Right lobe of liver (tissue), 4 donors: ENCODE measurements at regions not wholly inside any gene's neighbourhood (a gene's known extent, or its start where the extent isn't known, plus 50 kb on each side); places are given as distances from the start of the nearest gene placed in this dataset.

ENCODE experiments used
- CTCF ChIP-seq, 4 donors: fragments of 200-600 bp in 3 of 4; fragments of 450-650 bp in 1 of 4; IDR thresholded peaks; one replicate each; pipeline versions ENCODE4 v1.5.1 to v1.8.0; 2016 to 2022; ENCODE audit warnings: antibody characterized with exemption in 4 of 4, mild to moderate bottlenecking in 2 of 4
- POLR2A ChIP-seq: fragments of 450-650 bp; IDR thresholded peaks from one replicate; pipeline ENCODE4 v1.6.1; 2017; ENCODE audit warnings: antibody characterized with exemption, mild to moderate bottlenecking
- donor health status: DM: no; HTN: no; CAD: no.
- donor health status: DM: no; HTN: no; CAD: no.
- donor health status: DM: no; HTN: yes; CAD: no.

GRCh38 chr3:181570472-181570871 is 141.3 kb upstream of the SOX2 start:
- TF ChIP-seq CTCF (IDR thresholded peaks at IDR 0.05) (no peak), POLR2A (no peak)
